ENCODE measurements at regions not wholly inside any gene's neighbourhood (a gene's known extent, or its start where the extent isn't known, plus 50 kb on each side); places are given as distances from the start of the nearest gene placed in this dataset.

GRCh38 chr6:169954977-169955376 is 203.6 kb downstream of the ERMARD start (continued):
- TF ChIP-seq ATF2 (CRISPR knock-in tag; IDR thresholded peaks at IDR 0.05; ENCODE audit: borderline replicate concordance, low read depth) = no peak

- TF ChIP-seq AR (CRISPR knock-in tag; IDR thresholded peaks at IDR 0.05) (no peak), TP53 (CRISPR knock-in tag; IDR thresholded peaks at IDR 0.05) (no peak), ZNF532 (CRISPR knock-in tag; IDR thresholded peaks at IDR 0.05; ENCODE audit: borderline replicate concordance) (no peak), NFE2L1 (CRISPR knock-in tag; IDR thresholded peaks at IDR 0.05) (no peak), ARID4B (CRISPR knock-in tag; IDR thresholded peaks at IDR 0.05; ENCODE audit: borderline replicate concordance) (no peak), GTF2I (CRISPR knock-in tag; conservative IDR thresholded peaks at IDR 0.05) (no peak), ZNF219 (CRISPR knock-in tag; IDR thresholded peaks at IDR 0.05; ENCODE audit: borderline replicate concordance) (no peak), ZBTB43 (CRISPR knock-in tag; IDR thresholded peaks at IDR 0.05) (no peak), IRF1 (CRISPR knock-in tag; IDR thresholded peaks at IDR 0.05) (no peak), EMX1 (CRISPR knock-in tag; IDR thresholded peaks at IDR 0.05) (no peak), GABPB1 (CRISPR knock-in tag; IDR thresholded peaks at IDR 0.05) (no peak), USF2 (CRISPR knock-in tag; IDR thresholded peaks at IDR 0.05) (no peak), AFF4 (CRISPR knock-in tag; IDR thresholded peaks at IDR 0.05; ENCODE audit: borderline replicate concordance) (no peak), FOXP1 (CRISPR knock-in tag; IDR thresholded peaks at IDR 0.05; ENCODE audit: borderline replicate concordance) (no peak)
- Mint-ChIP-seq H3K27me3 (ENCODE audit: low read depth) (no peaks in the 10 kb centered on the region), H3K4me3 (no peak overlapping the region), H3K4me1 (peaks cover 10% of the 10 kb centered on the region), H3K36me3 (no peaks in the 10 kb centered on the region), H3K27ac (no peak overlapping the region), H3K9me3 (peaks cover 7% of the 10 kb centered on the region)
- ChIA-PET CTCF (no interaction called here), POLR2A (no interaction called here)
- ATAC-seq (no peak), DNase-seq (ENCODE audit: low spot score) (no peak)
Measured at GRCh38 chr6:169953686-169954085, 202.3 kb downstream of the ERMARD start.

All from WTC11 (cell line).